Endodermal cell (in vitro differentiated cells): ENCODE measurements at regions not wholly inside any gene's neighbourhood (a gene's known extent, or its start where the extent isn't known, plus 50 kb on each side); places are given as distances from the start of the nearest gene placed in this dataset.

Experiments used
- DNase-seq: peaks from one replicate; pipeline ENCODE4 v3.0.0-alpha.2; 2017
- H3K27ac ChIP-seq: 2 replicates; pipeline ENCODE4 v1.5.1; 2013; ENCODE audit warnings: mild to moderate bottlenecking, low read depth, low read length, moderate library complexity
- H3K27me3 ChIP-seq: 2 replicates; pipeline ENCODE4 v1.6.1; 2013; ENCODE audit warnings: mild to moderate bottlenecking, low read length, moderate library complexity; ENCODE audit not compliant: insufficient read depth, control insufficient read depth, poor library complexity, severe bottlenecking
- H3K36me3 ChIP-seq: 2 replicates; pipeline ENCODE4 v1.7.0; 2013; ENCODE audit warnings: mild to moderate bottlenecking, low read length, moderate library complexity; ENCODE audit not compliant: control insufficient read depth, insufficient read depth
- H3K4me1 ChIP-seq: one replicate; pipeline ENCODE4 v1.7.0; 2013; ENCODE audit warnings: low read length; ENCODE audit not compliant: control insufficient read depth, insufficient read depth
- H3K4me3 ChIP-seq: 2 replicates; pipeline ENCODE4 v1.5.1; 2013; ENCODE audit warnings: mild to moderate bottlenecking, low read length, moderate library complexity
- H3K9ac ChIP-seq: 2 replicates; pipeline ENCODE4 v1.6.1; 2013; ENCODE audit warnings: mild to moderate bottlenecking, low read length, moderate library complexity; ENCODE audit not compliant: poor library complexity, severe bottlenecking; ENCODE audit errors: extremely low read depth
- H3K9me3 ChIP-seq: 2 replicates; pipeline ENCODE4 v1.6.1; 2013; ENCODE audit warnings: mild to moderate bottlenecking, low read length, moderate library complexity; ENCODE audit not compliant: control insufficient read depth
- H3K27ac Mint-ChIP-seq: 2 replicates; pipeline ENCODE4 v1.8.0; 2020; ENCODE audit warnings: mixed read lengths
- H3K27me3 Mint-ChIP-seq: 2 replicates; pipeline ENCODE4 v1.8.0; 2021; ENCODE audit warnings: mild to moderate bottlenecking, mixed read lengths; ENCODE audit not compliant: insufficient read depth
- H3K36me3 Mint-ChIP-seq: 2 replicates; pipeline ENCODE4 v1.8.0; 2020; ENCODE audit warnings: low read depth, mixed read lengths
- H3K4me1 Mint-ChIP-seq: 2 replicates; pipeline ENCODE4 v1.8.0; 2020; ENCODE audit warnings: mixed read lengths
- H3K4me3 Mint-ChIP-seq: 2 replicates; pipeline ENCODE4 v1.8.0; 2020; ENCODE audit warnings: mild to moderate bottlenecking, moderate library complexity, mixed read lengths
- H3K9me3 Mint-ChIP-seq: 2 replicates; pipeline ENCODE4 v1.8.0; 2020; ENCODE audit warnings: mild to moderate bottlenecking, mixed read lengths
- CTCF ChIP-seq: fragments of 200-600 bp; sonication (generic); conservative IDR thresholded peaks from 2 replicates; pipeline ENCODE4 v1.5.0; 2021; ENCODE audit warnings: antibody characterized with exemption, mild to moderate bottlenecking
- WGBS, 2 experiments: methylation state at CpG; one replicate each; pipeline versions ENCODE4 v1.1.5 to v1.1.7; 2013; ENCODE audit warnings: missing lambda C conversion rate in 2 of 2, mixed read lengths in 1 of 2; ENCODE audit not compliant: insufficient coverage in 1 of 2, insufficient read length in 1 of 2; 5-methylcytosine and 5-hydroxymethylcytosine counted together

DNA sequence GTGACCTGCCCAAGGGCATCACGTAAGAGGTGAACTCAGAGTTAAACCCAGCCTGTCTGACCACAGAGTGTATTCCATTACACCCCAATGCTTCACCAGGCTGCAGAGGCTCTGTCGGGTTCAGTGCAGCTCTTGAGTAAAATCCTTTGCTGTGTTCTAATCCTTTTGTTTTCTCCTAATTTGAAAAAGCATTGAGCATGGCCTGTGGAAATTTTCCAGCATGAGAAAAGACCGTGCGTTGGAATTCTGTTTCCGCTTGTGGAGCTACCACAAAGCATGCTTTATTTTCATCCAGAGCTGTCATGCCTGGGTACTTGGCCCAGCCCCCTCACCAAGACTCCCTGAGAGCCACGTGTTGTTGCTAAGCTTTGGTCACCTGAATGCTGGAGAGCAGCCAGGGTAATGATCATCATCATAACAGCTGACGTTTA is 317.6 kb downstream of the PRDM2 start:
- Mint-ChIP-seq H3K36me3 (no peaks in the 10 kb centered on the region), H3K9me3 (peaks cover 12% of the 10 kb centered on the region), H3K27me3 (peaks cover 1% of the 10 kb centered on the region), H3K4me3 (no peak overlapping the region), H3K27ac (no peak overlapping the region), H3K4me1 (no peaks in the 10 kb centered on the region)
- WGBS, 2 experiments = 75 to 81% methylated on average over 7 of the region's 7 CpGs
- H3K27me3 ChIP-seq = no peaks in the 10 kb centered on the region
- H3K27ac ChIP-seq = peak overlapping the region; percentile 6
- no peaks in the 10 kb centered on the region for H3K9me3 ChIP-seq
- no peak for DNase-seq
- H3K36me3 ChIP-seq = no peaks in the 10 kb centered on the region
- H3K9ac ChIP-seq = no peak overlapping the region
- H3K4me1 ChIP-seq = no peaks in the 10 kb centered on the region
- no peak overlapping the region for H3K4me3 ChIP-seq
- no peak for TF ChIP-seq CTCF

DNA sequence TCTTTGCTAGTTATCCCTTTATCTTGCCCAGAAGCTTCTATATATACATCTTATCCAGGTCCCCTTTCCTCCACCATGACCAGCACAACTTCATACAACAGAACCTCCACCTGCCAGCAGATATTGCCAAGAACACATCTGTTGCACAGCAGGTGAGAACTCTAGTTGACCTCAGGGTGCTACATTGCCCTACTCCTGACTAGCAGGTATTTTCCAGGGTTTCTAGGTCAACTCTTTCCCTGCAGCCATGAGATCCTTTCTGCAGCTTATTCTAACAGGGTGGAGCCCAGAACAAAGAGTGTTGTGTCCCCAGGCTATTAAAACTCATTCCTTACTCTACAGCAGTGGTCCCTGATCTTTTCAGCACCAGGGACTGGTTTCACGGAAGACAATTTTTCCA is 319.5 kb downstream of the PRDM2 start:
- Mint-ChIP-seq H3K4me1 (peaks cover 2% of the 10 kb centered on the region), H3K27ac (no peak overlapping the region), H3K36me3 (no peaks in the 10 kb centered on the region), H3K27me3 (peaks cover 2% of the 10 kb centered on the region), H3K9me3 (peaks cover 12% of the 10 kb centered on the region), H3K4me3 (no peak overlapping the region)
- Histone ChIP-seq H3K9me3 (no peaks in the 10 kb centered on the region), H3K36me3 (no peaks in the 10 kb centered on the region), H3K9ac (no peak overlapping the region), H3K4me1 (no peaks in the 10 kb centered on the region), H3K4me3 (no peak overlapping the region), H3K27me3 (no peaks in the 10 kb centered on the region), H3K27ac (no peak overlapping the region)
- DNase-seq = no peak
- WGBS, 2 experiments = 78% methylated on average over 1 of the region's 1 CpG; no CpG with 5 or more reads in 1 of the 2 experiments
- no peak for TF ChIP-seq CTCF

DNA sequence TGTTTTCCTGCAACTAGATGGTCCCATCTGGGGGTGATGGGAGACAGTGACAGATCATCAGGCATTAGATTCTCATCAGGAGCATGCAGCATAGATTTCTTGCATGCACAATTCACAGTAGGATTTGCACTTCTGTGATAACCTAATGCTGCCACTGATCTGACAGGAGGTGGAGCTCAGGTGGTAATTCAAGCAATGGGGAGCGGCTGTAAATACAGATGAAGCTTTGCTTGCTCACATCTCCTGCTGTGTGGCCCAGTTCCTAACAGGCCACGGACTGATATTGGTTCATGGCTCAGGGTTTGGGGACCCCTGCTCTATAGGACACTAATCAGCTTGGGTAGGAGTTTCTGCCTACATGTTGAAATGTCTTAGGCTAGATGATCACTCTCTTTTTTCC is 320.0 kb downstream of the PRDM2 start:
- no peak overlapping the region for H3K27ac ChIP-seq
- H3K36me3 ChIP-seq = no peaks in the 10 kb centered on the region
- Mint-ChIP-seq H3K4me1 (peaks cover 2% of the 10 kb centered on the region), H3K27me3 (peaks cover 5% of the 10 kb centered on the region), H3K27ac (no peak overlapping the region), H3K4me3 (no peak overlapping the region), H3K36me3 (no peaks in the 10 kb centered on the region), H3K9me3 (peaks cover 12% of the 10 kb centered on the region)
- no peak overlapping the region for H3K9ac ChIP-seq
- no peaks in the 10 kb centered on the region for H3K4me1 ChIP-seq
- no peaks in the 10 kb centered on the region for H3K9me3 ChIP-seq
- TF ChIP-seq CTCF = no peak
- H3K4me3 ChIP-seq = no peak overlapping the region
- H3K27me3 ChIP-seq = no peaks in the 10 kb centered on the region
- WGBS, 2 experiments = 87 to 94% methylated on average over 2 of the region's 2 CpGs
- DNase-seq = no peak
